MG63 (cell line): ENCODE measurements at regions not wholly inside any gene's neighbourhood (a gene's known extent, or its start where the extent isn't known, plus 50 kb on each side); places are given as distances from the start of the nearest gene placed in this dataset.
A peak's percentile ranks its signal among the peaks of the same experiment; 100 is the strongest.

ENCODE experiments used
- DNase-seq: peaks from one replicate; pipeline ENCODE4 v3.0.0-alpha.2; 2020
- H3K27me3 ChIP-seq: fragments of 250-450 bp; sonication (Bioruptor Pico); 2 replicates; pipeline ENCODE4 v1.5.1; 2020; ENCODE audit warnings: mild to moderate bottlenecking, moderate library complexity
- H3K36me3 ChIP-seq: fragments of 250-450 bp; sonication (Bioruptor Pico); 2 replicates; pipeline ENCODE4 v1.5.1; 2020; ENCODE audit warnings: mild to moderate bottlenecking, moderate library complexity
- H3K4me3 ChIP-seq: fragments of 250-450 bp; sonication (Bioruptor Pico); 2 replicates; pipeline ENCODE4 v1.5.1; 2020; ENCODE audit warnings: mild to moderate bottlenecking, moderate library complexity
- H3K9me3 ChIP-seq: fragments of 250-450 bp; sonication (Bioruptor Pico); 2 replicates; pipeline ENCODE4 v1.5.1; 2020; ENCODE audit warnings: mild to moderate bottlenecking, moderate library complexity

DNA sequence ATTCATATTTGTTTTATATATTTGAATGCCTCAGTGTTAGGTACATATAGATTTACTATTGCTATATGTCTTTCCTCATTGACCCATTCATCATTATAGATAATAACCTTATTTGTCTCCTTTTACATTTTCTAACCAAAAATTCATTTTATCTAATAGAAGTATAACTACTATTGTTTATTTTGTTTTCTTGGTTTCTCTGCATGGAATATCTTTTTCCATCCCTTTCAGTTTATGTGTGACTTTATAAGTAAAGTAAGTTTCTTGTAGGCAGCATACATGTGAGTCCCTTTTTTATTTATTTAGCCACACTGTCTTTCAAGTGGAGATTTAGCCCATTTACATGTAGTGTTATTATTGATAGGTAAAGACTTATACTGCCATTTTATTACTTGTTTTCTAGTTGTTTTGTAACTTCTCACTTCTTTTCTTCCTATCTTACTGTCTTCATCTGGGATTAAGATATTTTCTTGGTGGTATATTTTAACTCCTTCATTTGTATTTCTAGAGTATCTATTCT lies 572.0 kb upstream of the MAN1A1 start:
- no peak overlapping the region for H3K4me3 ChIP-seq
- H3K27me3 ChIP-seq: no peaks in the 10 kb centered on the region
- peaks cover 4% of the 10 kb centered on the region; the same call in 1 of the 2 replicates for H3K9me3 ChIP-seq
- no peak for DNase-seq
- no peaks in the 10 kb centered on the region for H3K36me3 ChIP-seq

GRCh38 chr6:119917186-119917585 lies 567.6 kb upstream of the MAN1A1 start:
- Histone ChIP-seq H3K36me3 (no peaks in the 10 kb centered on the region), H3K27me3 (no peaks in the 10 kb centered on the region), H3K4me3 (no peak overlapping the region), H3K9me3 (0 out of 2 replicates have a peak, but pooled peaks cover 2% of the 10 kb centered on the region)
- DNase-seq: no peak

- no peaks in the 10 kb centered on the region for H3K36me3 ChIP-seq
- no peak for DNase-seq
- H3K9me3 ChIP-seq: no peaks in the 10 kb centered on the region
- H3K4me3 ChIP-seq: no peak overlapping the region
- no peaks in the 10 kb centered on the region for H3K27me3 ChIP-seq
Observed at GRCh38 chr6:119915971-119916370, 566.4 kb upstream of the MAN1A1 start.

DNA sequence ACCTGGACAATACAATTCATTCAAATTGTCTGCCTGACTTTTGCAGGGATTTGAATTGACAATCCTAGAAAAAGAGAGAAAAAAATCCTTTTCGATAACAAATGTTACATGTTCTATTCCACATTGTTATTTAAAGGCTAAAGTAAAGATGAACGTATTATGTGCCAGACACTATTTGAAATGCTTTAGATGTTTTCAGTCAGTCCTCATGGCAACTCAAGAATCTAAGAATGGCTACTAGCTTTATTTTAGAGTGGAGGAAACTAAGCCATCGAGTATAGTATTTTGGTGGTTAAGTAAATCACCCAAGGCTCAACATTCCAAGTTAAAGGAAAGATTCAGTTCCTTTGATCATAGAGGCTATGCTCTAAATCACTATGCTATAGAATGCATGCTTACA lies 558.6 kb upstream of the MAN1A1 start:
- no peak overlapping the region for H3K4me3 ChIP-seq
- H3K36me3 ChIP-seq: no peaks in the 10 kb centered on the region
- DNase-seq: no peak
- no peaks in the 10 kb centered on the region for H3K27me3 ChIP-seq
- no peaks in the 10 kb centered on the region for H3K9me3 ChIP-seq

DNA sequence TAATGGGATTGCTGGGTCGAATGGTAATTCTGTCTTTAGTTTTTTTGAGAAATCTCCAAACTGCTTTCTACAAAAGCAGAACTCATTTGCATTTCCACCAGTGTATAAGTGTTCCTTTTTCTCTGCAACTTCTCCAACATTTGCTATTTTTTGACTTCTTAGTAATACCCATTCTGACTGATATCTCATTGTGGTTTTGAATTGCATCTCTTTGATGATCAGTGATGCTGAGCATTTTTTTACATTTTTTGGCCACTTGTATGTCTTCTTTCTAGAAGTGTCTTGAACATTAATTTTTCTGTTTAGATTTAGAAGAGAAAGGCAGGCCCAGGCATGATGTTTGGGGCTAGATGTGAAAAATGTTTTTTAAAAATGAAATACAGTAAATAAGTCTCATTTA lies 553.1 kb upstream of the MAN1A1 start:
- H3K27me3 ChIP-seq: no peaks in the 10 kb centered on the region
- no peak overlapping the region for H3K4me3 ChIP-seq
- no peaks in the 10 kb centered on the region for H3K9me3 ChIP-seq
- no peaks in the 10 kb centered on the region for H3K36me3 ChIP-seq
- DNase-seq: no peak

DNA sequence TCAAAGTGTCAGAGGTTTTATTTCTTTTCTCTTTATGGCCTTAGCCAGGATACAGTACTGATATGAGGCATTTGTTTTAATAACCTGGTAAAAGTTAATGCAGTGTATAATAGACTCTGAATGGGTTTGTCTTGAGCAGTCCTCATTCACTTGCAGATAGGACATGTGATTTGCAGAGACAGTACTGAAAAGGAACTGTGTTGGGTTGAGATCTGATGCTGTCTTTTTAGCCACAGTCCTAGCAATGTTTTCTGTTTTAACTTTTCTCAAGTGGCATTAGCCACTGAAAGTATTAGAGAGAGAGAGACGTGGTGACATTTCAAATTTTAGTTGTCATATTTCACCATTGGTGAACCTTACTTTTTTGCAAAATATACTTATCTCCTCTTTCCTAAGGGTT lies 547.2 kb upstream of the MAN1A1 start:
- Histone ChIP-seq H3K9me3 (no peaks in the 10 kb centered on the region), H3K36me3 (no peaks in the 10 kb centered on the region), H3K4me3 (no peak overlapping the region), H3K27me3 (no peaks in the 10 kb centered on the region)
- DNase-seq: no peak

GRCh38 chr6:119895626-119896025 lies 546.1 kb upstream of the MAN1A1 start:
- H3K27me3 ChIP-seq: no peaks in the 10 kb centered on the region
- H3K4me3 ChIP-seq: no peak overlapping the region
- H3K9me3 ChIP-seq: no peaks in the 10 kb centered on the region
- no peaks in the 10 kb centered on the region for H3K36me3 ChIP-seq
- DNase-seq: no peak

- Histone ChIP-seq H3K4me3 (no peak overlapping the region), H3K36me3 (no peaks in the 10 kb centered on the region), H3K27me3 (no peaks in the 10 kb centered on the region), H3K9me3 (no peaks in the 10 kb centered on the region)
- no peak for DNase-seq
Observed at GRCh38 chr6:119894811-119895210, 545.2 kb upstream of the MAN1A1 start.

- H3K36me3 ChIP-seq: no peaks in the 10 kb centered on the region
- no peak overlapping the region for H3K4me3 ChIP-seq
- DNase-seq: no peak
- H3K9me3 ChIP-seq: no peaks in the 10 kb centered on the region
- no peaks in the 10 kb centered on the region for H3K27me3 ChIP-seq
Observed at GRCh38 chr6:119891644-119892043, 542.1 kb upstream of the MAN1A1 start.

- Histone ChIP-seq H3K27me3 (no peaks in the 10 kb centered on the region), H3K4me3 (no peak overlapping the region)
- DNase-seq: no peak
Observed at GRCh38 chr6:119891206-119891605, 541.6 kb upstream of the MAN1A1 start.

DNA sequence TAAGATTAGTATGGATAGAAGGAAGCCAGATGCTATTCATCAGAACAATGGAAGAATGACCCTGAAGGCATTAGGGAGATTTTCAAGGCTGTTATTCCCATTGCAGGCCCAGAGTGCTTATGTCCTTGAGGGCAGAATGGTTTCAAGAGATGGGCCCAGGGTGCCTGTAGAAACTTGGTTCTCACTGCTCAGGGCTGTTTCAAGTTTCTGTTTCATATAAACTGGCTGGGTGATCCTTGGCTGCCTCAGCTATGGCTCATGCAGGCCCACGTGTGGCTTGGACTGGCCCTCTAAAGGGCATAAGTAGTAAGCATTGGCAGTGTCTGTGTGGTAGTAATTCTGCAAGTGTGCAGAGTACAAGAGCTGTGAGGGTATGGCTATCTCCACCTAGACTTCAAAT lies 540.9 kb upstream of the MAN1A1 start:
- DNase-seq: peak; percentile 19
- H3K27me3 ChIP-seq: no peaks in the 10 kb centered on the region

More at GRCh38 chr6:119891206-119891605, 541.6 kb upstream of the MAN1A1 start:
- H3K9me3 ChIP-seq: no peaks in the 10 kb centered on the region
- H3K36me3 ChIP-seq: no peaks in the 10 kb centered on the region

DNA sequence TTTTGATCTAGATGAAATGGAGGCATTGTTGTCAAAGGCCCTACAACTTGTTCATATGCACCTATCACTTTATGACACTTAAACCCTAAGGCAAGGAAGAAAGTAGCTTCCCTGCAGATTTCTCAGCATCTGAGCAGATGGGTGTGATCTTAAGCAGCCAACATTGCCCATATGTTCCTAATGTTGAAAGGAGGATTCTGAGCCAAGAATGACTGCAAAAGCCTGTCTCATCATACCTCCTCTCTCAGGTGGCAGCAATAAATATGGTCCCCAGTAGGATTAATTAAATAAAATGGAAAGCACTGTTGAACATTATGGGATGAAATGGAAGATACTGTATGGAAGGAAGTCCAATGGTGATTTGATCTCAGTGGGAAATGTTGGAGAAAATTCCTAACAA lies 538.1 kb upstream of the MAN1A1 start:
- DNase-seq: no peak
- no peaks in the 10 kb centered on the region for H3K36me3 ChIP-seq
- no peaks in the 10 kb centered on the region for H3K27me3 ChIP-seq
- H3K9me3 ChIP-seq: no peaks in the 10 kb centered on the region
- H3K4me3 ChIP-seq: no peak overlapping the region

More for the DNA sequence above, 540.9 kb upstream of the MAN1A1 start:
- Histone ChIP-seq H3K9me3 (no peaks in the 10 kb centered on the region), H3K36me3 (no peaks in the 10 kb centered on the region), H3K4me3 (no peak overlapping the region)

DNA sequence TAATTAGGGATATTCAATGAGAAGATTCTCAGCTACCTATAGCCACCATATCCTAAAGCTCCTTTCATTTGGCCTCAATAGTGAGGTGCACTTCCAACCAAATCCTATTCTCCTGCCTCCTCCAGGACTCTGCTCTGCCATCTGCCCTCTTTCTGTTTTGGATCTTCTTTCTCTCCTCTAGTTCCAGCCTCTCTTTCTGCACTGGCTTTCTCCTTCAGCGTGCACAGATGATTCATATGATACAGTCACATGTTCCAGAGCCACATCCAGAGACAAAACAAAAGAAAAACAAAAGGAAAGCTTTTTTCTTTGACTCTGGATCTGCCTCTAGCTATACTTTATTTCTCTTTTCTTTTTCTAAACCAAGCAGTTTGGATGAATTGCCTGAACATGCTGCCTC lies 531.9 kb upstream of the MAN1A1 start:
- H3K36me3 ChIP-seq: no peaks in the 10 kb centered on the region
- no peak overlapping the region for H3K4me3 ChIP-seq
- no peaks in the 10 kb centered on the region for H3K9me3 ChIP-seq
- DNase-seq: no peak
- H3K27me3 ChIP-seq: no peaks in the 10 kb centered on the region

DNA sequence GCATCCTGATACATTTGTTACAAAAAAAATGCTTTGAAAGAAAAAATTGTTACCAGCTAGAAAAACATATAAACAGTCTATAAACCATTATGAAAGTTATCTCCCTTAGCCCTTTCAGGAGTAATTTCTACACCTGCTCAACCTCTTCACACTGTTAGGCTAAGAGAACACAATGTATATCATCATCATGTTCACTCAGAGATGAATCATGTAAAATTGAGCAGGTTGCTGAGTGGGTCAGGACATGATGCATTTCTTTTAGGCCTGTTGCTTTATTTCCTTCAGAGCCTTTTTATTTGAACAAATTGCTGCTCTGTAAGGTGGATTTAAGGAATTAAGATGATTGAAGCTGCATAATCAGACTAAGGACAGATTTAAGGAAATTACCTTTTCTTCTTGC lies 531.3 kb upstream of the MAN1A1 start:
- Histone ChIP-seq H3K36me3 (no peaks in the 10 kb centered on the region), H3K27me3 (0 out of 2 replicates have a peak, but pooled peaks cover 1% of the 10 kb centered on the region), H3K9me3 (no peaks in the 10 kb centered on the region), H3K4me3 (no peak overlapping the region)
- DNase-seq: no peak

- H3K36me3 ChIP-seq: no peaks in the 10 kb centered on the region
- DNase-seq: no peak
- no peaks in the 10 kb centered on the region for H3K9me3 ChIP-seq
- H3K4me3 ChIP-seq: no peak overlapping the region
- H3K27me3 ChIP-seq: 0 out of 2 replicates have a peak, but pooled peaks cover 2% of the 10 kb centered on the region
Observed at GRCh38 chr6:119879731-119880130, 530.2 kb upstream of the MAN1A1 start.

DNA sequence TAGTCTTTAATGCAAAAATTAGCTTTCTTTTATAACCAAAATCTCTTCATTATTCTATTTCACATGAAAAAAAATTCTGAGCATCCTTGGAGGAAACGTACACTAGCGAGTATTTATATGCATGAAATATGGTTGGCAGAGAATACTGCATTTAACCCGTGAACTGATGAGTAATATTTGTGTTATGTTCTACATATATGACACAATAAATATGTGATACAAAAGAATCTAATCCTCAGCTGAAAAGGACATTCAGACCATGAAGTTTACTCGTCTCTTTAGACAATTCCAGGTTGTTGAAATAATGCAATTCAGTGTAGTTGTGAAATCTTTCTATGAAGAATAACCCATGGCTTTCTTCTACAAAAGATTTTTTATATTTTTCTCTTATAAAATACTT lies 524.8 kb upstream of the MAN1A1 start:
- H3K4me3 ChIP-seq: no peak overlapping the region
- H3K27me3 ChIP-seq: peaks cover 4% of the 10 kb centered on the region; the same call in 1 of the 2 replicates
- no peak for DNase-seq
- H3K9me3 ChIP-seq: no peaks in the 10 kb centered on the region
- H3K36me3 ChIP-seq: no peaks in the 10 kb centered on the region

DNA sequence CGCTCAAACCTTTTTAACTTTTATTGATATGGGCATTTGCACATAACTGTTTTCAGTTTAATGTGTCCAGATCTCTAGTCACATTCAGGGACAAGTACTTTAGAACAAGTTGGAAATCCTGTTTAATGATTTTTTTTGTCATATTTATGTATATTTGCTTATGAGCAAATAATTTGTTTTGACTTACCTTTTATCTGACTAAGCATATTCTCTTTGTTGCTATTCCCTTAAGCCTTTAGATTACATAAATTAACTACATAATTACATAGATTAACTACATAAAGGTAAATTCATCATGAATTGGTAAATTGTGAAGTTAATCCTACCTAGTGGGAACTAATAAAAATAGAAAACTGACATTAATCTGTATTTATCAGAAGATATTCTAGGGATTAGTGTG lies 523.5 kb upstream of the MAN1A1 start:
- H3K36me3 ChIP-seq: no peaks in the 10 kb centered on the region
- DNase-seq: no peak
- H3K4me3 ChIP-seq: no peak overlapping the region
- peaks cover 8% of the 10 kb centered on the region; the same call in 1 of the 2 replicates for H3K27me3 ChIP-seq
- no peaks in the 10 kb centered on the region for H3K9me3 ChIP-seq

GRCh38 chr6:119871520-119871919 lies 522.0 kb upstream of the MAN1A1 start:
- peaks cover 8% of the 10 kb centered on the region; the same call in 1 of the 2 replicates for H3K27me3 ChIP-seq
- no peaks in the 10 kb centered on the region for H3K9me3 ChIP-seq
- DNase-seq: no peak
- H3K4me3 ChIP-seq: no peak overlapping the region
- no peaks in the 10 kb centered on the region for H3K36me3 ChIP-seq
